ENCODE measurements at regions not wholly inside any gene's neighbourhood (a gene's known extent, or its start where the extent isn't known, plus 50 kb on each side); places are given as distances from the start of the nearest gene placed in this dataset.

DNA sequence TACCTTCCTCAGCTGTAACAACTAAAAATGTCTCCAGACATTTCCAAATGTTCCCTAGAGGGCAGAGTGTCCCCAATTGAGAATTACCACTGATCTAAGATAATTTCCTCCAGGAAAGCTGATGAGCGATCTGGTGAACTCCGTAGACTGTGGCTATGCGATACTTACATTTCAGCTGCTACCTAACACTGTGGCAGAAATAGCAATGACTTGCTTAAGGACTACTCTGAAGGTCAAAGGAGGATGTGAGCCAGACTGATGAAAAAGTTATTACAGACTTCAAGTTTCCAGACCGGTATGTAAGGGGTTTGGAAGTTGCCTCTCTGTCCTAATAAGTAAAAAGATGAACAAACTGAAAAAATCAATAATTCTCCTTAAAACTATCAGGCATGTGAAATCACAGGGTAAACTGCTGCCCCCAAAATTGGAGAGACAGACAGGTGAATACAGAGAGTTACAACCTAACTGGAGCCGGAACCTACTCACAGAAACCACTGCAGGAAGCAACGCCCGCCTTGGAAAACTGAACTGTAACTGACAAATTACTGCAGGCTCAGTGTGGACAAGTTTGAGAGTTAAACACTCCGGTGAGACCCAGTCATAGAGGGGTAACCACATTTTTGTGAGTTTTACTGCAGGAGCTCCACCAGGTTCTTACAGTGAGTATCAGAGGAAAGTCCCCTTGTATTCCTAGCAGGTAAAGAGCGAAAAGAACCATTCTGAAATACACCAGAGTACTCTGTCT, 60.0 kb upstream of the PARP11 start:
- peaks cover 80% of the 10 kb centered on the region for H3K27me3 ChIP-seq (ENCODE audit: insufficient read depth, low read length)
- no peaks in the 10 kb centered on the region for H3K9me3 ChIP-seq (ENCODE audit: control insufficient read depth in 1 of 2, insufficient read depth in 1 of 2, low read depth in 1 of 2, low read length in 2 of 2)
- POLR2A ChIA-PET, result no interaction called here
- DNase-seq (ENCODE audit: low read depth, low spot score) (no peak), ATAC-seq (no peak)
- no peaks in the 10 kb centered on the region for H3K79me2 ChIP-seq (ENCODE audit: insufficient read depth, low read length)
- no peak overlapping the region for H3K27ac ChIP-seq (ENCODE audit: low read depth, low read length)
- RAD21 ChIA-PET (ENCODE audit: low non-redundant PET in 1 of 2, low total read pairs in 2 of 2, uncharacterized antibody in 2 of 2, unreplicated experiment in 2 of 2), result no interaction called here
- H3K9ac ChIP-seq (ENCODE audit: low read length), result no peak overlapping the region
- H2AFZ ChIP-seq (ENCODE audit: low read depth, low read length, poor library complexity, severe bottlenecking), result no peak overlapping the region
- H4K20me1 ChIP-seq (ENCODE audit: insufficient read depth), result no peaks in the 10 kb centered on the region
- H3K4me2 ChIP-seq (ENCODE audit: low read length), result no peak overlapping the region
- no TSS peak for BruUV-seq (replicated peaks)
- TF ChIP-seq TCF7L2 (IDR thresholded peaks at IDR 0.05; ENCODE audit: borderline replicate concordance, extremely low read depth, insufficient read depth, insufficient read length), result no peak
- no peaks in the 10 kb centered on the region for H3K9me2 ChIP-seq (ENCODE audit: insufficient read depth)
- H3K4me3 ChIP-seq (replicated peaks in 1 of 2; ENCODE audit: low read depth in 1 of 2, low read length in 2 of 2), result no peak overlapping the region
- no peaks in the 10 kb centered on the region for H3K36me3 ChIP-seq (ENCODE audit: control insufficient read depth in 1 of 2, insufficient read depth in 2 of 2, low read length in 2 of 2)
- no peaks in the 10 kb centered on the region for H3K4me1 ChIP-seq (ENCODE audit: control insufficient read depth in 1 of 2, insufficient read depth in 2 of 2, low read length in 2 of 2)
- intact Hi-C loops (cut with micrococcal nuclease), result no loop called here
- CTCF ChIA-PET, result no interaction called here

DNA sequence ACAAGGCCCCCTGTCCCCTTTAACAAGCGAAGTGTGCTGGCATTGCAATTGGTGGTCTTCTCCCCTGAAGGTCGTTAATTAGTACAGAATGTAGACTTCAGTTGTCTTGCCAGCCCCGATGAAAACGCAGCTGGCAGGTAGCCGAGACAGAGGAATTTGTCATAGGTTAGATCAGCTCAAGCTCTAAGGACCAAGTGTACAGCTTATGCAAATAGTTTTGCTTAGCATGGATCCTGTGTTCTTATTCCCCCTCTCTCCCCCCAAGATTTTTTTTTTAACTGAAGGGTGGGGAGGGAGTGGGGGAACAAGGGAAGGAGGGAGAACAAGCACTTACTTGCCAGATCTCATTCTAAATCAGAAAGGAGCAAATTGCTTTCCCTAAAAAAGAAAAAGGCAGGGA, 58.6 kb upstream of the PARP11 start:
- Histone ChIP-seq H3K36me3 (ENCODE audit: control insufficient read depth in 1 of 2, insufficient read depth in 2 of 2, low read length in 2 of 2) (no peaks in the 10 kb centered on the region), H3K9ac (ENCODE audit: low read length) (no peak overlapping the region), H3K9me2 (ENCODE audit: insufficient read depth) (no peaks in the 10 kb centered on the region), H3K9me3 (ENCODE audit: control insufficient read depth in 1 of 2, insufficient read depth in 1 of 2, low read depth in 1 of 2, low read length in 2 of 2) (no peaks in the 10 kb centered on the region), H3K4me3 (replicated peaks in 1 of 2; ENCODE audit: low read depth in 1 of 2, low read length in 2 of 2) (no peak overlapping the region), H3K27me3 (ENCODE audit: insufficient read depth, low read length) (peaks cover 81% of the 10 kb centered on the region), H3K4me1 (ENCODE audit: control insufficient read depth in 1 of 2, insufficient read depth in 2 of 2, low read length in 2 of 2) (no peaks in the 10 kb centered on the region), H3K27ac (ENCODE audit: low read depth, low read length) (no peak overlapping the region), H2AFZ (ENCODE audit: low read depth, low read length, poor library complexity, severe bottlenecking) (no peak overlapping the region), H3K4me2 (ENCODE audit: low read length) (no peak overlapping the region), H3K79me2 (ENCODE audit: insufficient read depth, low read length) (no peaks in the 10 kb centered on the region), H4K20me1 (ENCODE audit: insufficient read depth) (no peaks in the 10 kb centered on the region)
- BruUV-seq (replicated peaks), result no TSS peak
- ATAC-seq, result no peak
- POLR2A ChIA-PET, result no interaction called here
- RAD21 ChIA-PET (ENCODE audit: low non-redundant PET in 1 of 2, low total read pairs in 2 of 2, uncharacterized antibody in 2 of 2, unreplicated experiment in 2 of 2), result no interaction called here
- TF ChIP-seq POLR2A (IDR thresholded peaks at IDR 0.05; ENCODE audit: borderline replicate concordance, extremely low read depth, insufficient read depth, insufficient read length) (no peak), CEBPB (IDR thresholded peaks at IDR 0.05; ENCODE audit: low read depth) (no peak), SRF (IDR thresholded peaks at IDR 0.05; ENCODE audit: low read depth) (no peak), TCF7L2 (IDR thresholded peaks at IDR 0.05; ENCODE audit: borderline replicate concordance, extremely low read depth, insufficient read depth, insufficient read length) (no peak), SP1 (IDR thresholded peaks at IDR 0.05; ENCODE audit: low read depth) (no peak), EZH2phosphoT487 (IDR thresholded peaks at IDR 0.05; ENCODE audit: borderline replicate concordance) (no peak), ZFX (IDR thresholded peaks at IDR 0.05) (no peak), ZNF274 (IDR thresholded peaks at IDR 0.05; ENCODE audit: low read depth, low read length) (no peak), EZH2 (IDR thresholded peaks at IDR 0.05) (no peak), SIN3A (IDR thresholded peaks at IDR 0.05; ENCODE audit: low read depth) (no peak), EGR1 (IDR thresholded peaks at IDR 0.05; ENCODE audit: low read depth) (no peak), FOSL1 (IDR thresholded peaks at IDR 0.05; ENCODE audit: low read depth) (no peak), RAD21 (IDR thresholded peaks at IDR 0.05; ENCODE audit: low read depth) (no peak), YY1 (IDR thresholded peaks at IDR 0.05; ENCODE audit: extremely low read depth, insufficient replicate concordance, low read depth, low read length) (no peak), CBX3 (IDR thresholded peaks at IDR 0.05; ENCODE audit: low read depth) (no peak)
- TF ChIP-seq, protein P1, sequence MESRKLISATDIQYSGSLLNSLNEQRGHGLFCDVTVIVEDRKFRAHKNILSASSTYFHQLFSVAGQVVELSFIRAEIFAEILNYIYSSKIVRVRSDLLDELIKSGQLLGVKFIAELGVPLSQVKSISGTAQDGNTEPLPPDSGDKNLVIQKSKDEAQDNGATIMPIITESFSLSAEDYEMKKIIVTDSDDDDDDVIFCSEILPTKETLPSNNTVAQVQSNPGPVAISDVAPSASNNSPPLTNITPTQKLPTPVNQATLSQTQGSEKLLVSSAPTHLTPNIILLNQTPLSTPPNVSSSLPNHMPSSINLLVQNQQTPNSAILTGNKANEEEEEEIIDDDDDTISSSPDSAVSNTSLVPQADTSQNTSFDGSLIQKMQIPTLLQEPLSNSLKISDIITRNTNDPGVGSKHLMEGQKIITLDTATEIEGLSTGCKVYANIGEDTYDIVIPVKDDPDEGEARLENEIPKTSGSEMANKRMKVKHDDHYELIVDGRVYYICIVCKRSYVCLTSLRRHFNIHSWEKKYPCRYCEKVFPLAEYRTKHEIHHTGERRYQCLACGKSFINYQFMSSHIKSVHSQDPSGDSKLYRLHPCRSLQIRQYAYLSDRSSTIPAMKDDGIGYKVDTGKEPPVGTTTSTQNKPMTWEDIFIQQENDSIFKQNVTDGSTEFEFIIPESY (IDR thresholded peaks at IDR 0.05; ENCODE audit: extremely low read depth, insufficient replicate concordance, low read length), result no peak
- TF ChIP-seq, protein P2, sequence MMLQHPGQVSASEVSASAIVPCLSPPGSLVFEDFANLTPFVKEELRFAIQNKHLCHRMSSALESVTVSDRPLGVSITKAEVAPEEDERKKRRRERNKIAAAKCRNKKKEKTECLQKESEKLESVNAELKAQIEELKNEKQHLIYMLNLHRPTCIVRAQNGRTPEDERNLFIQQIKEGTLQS (IDR thresholded peaks at IDR 0.05), result no peak
- TF ChIP-seq, protein P3, sequence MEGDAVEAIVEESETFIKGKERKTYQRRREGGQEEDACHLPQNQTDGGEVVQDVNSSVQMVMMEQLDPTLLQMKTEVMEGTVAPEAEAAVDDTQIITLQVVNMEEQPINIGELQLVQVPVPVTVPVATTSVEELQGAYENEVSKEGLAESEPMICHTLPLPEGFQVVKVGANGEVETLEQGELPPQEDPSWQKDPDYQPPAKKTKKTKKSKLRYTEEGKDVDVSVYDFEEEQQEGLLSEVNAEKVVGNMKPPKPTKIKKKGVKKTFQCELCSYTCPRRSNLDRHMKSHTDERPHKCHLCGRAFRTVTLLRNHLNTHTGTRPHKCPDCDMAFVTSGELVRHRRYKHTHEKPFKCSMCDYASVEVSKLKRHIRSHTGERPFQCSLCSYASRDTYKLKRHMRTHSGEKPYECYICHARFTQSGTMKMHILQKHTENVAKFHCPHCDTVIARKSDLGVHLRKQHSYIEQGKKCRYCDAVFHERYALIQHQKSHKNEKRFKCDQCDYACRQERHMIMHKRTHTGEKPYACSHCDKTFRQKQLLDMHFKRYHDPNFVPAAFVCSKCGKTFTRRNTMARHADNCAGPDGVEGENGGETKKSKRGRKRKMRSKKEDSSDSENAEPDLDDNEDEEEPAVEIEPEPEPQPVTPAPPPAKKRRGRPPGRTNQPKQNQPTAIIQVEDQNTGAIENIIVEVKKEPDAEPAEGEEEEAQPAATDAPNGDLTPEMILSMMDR (IDR thresholded peaks at IDR 0.05 in 2 of 3, conservative IDR thresholded peaks at IDR 0.05 in 1 of 3; ENCODE audit: borderline replicate concordance in 1 of 3, insufficient read depth in 1 of 3, low read depth in 2 of 3, low read length in 2 of 3), result no peak
- DNase-seq (ENCODE audit: low read depth, low spot score), result no peak
- CTCF ChIA-PET, result no interaction called here
- intact Hi-C loops (cut with micrococcal nuclease), result no loop called here

All from HCT116 (cell line).